K562 (cell line): ENCODE measurements at regions not wholly inside any gene's neighbourhood (a gene's known extent, or its start where the extent isn't known, plus 50 kb on each side); places are given as distances from the start of the nearest gene placed in this dataset.

Source experiments
- ATAC-seq: fragments of 200-7000 bp; cut with Tn5 transposase; 3 replicates; pipeline ENCODE4 v1.9.1; 2020; ENCODE audit warnings: moderate library complexity
- BruUV-seq: library from RNA; stranded (reverse); fragments of 400-500 nt; replicated peaks from 2 replicates; lab custom pipeline; 2021; lab: Mats Ljungman, UMichigan
- CTCF ChIA-PET: fragments of 300-600 bp; formaldehyde crosslinking; extraction: SDS; loops from one replicate; lab custom pipeline; 2021; ENCODE audit warnings: low intra/inter-chr PET ratio; lab: Yijun Ruan, JAX
- POLR2A ChIA-PET: fragments of 300-600, 350-650 bp; sonication (Branson Sonifier 250); formaldehyde crosslinking; extraction: SDS; loops from one replicate; lab custom pipeline; 2021; ENCODE audit warnings: antibody characterized with exemption, inconsistent platforms; lab: Yijun Ruan, JAX
- DNase-seq, 4 experiments: peaks; one replicate each; pipeline versions ENCODE4 v3.0.0 to v3.0.0-alpha.2; 2011 to 2018; ENCODE audit warnings: low spot score in 3 of 4, mixed read lengths in 3 of 4; ENCODE audit errors: extremely low read depth in 1 of 4
- FAIRE-seq: peaks from 2 replicates; lab custom pipeline; 2011; peaks lifted over from hg19 to GRCh38; lab: Jason Lieb, UNC
- H2AFZ ChIP-seq: 2 replicates; pipeline ENCODE4 v1.6.0; 2011; ENCODE audit warnings: low read depth, low read length, control low read depth, inconsistent platforms
- H3K27ac ChIP-seq: fragments of 200-600 bp; 3 replicates; pipeline ENCODE4 v1.8.0; 2011; ENCODE audit warnings: low read depth, mild to moderate bottlenecking, control low read depth, inconsistent platforms, low read length, moderate library complexity, mixed read lengths; ENCODE audit errors: extremely low read depth
- H3K27me3 ChIP-seq, 2 experiments: fragments of 300-600 bp in 1 of 2; 2 replicates in 1 of 2; 3 replicates in 1 of 2; pipeline versions ENCODE4 v1.6.0 to v1.8.0; 2011; ENCODE audit warnings: inconsistent platforms in 2 of 2, low read length in 2 of 2, mild to moderate bottlenecking in 1 of 2, mixed read lengths in 1 of 2, moderate library complexity in 1 of 2; ENCODE audit not compliant: control insufficient read depth in 2 of 2, insufficient read depth in 2 of 2
- H3K36me3 ChIP-seq: fragments of 300-600 bp; 3 replicates; pipeline ENCODE4 v1.8.0; 2011; ENCODE audit warnings: mild to moderate bottlenecking, low read length, inconsistent platforms; ENCODE audit not compliant: control insufficient read depth, insufficient read depth
- H3K4me1 ChIP-seq, 2 experiments: fragments of 200-600 bp in 1 of 2; replicated peaks in 1 of 2; 2 replicates in 1 of 2; 3 replicates in 1 of 2; pipeline versions ENCODE4 v1.5.1 to v1.8.0; 2011; ENCODE audit warnings: inconsistent platforms in 2 of 2, low read length in 2 of 2, mild to moderate bottlenecking in 1 of 2, mixed read lengths in 1 of 2, moderate library complexity in 1 of 2; ENCODE audit not compliant: control insufficient read depth in 2 of 2, insufficient read depth in 2 of 2
- H3K4me2 ChIP-seq: 2 replicates; pipeline ENCODE4 v1.6.1; 2011; ENCODE audit warnings: low read length, control low read depth, inconsistent platforms, mixed read lengths; ENCODE audit not compliant: insufficient read depth
- H3K4me3 ChIP-seq: fragments of 200-600 bp; sonication (generic), shearing (Covaris generic); 2 replicates; pipeline ENCODE4 v1.5.1; 2016; ENCODE audit warnings: control low read depth, inconsistent platforms
- H3K79me2 ChIP-seq: fragments of 200-600 bp; 3 replicates; pipeline ENCODE4 v1.8.0; 2011; ENCODE audit warnings: low read length, inconsistent platforms; ENCODE audit not compliant: control insufficient read depth, insufficient read depth
- H3K9ac ChIP-seq, 2 experiments: 2 replicates each; pipeline versions ENCODE4 v1.6.0 to v1.6.1; 2011; ENCODE audit warnings: low read depth in 2 of 2, low read length in 2 of 2, control low read depth in 1 of 2, inconsistent platforms in 1 of 2, mild to moderate bottlenecking in 1 of 2, mixed read lengths in 1 of 2; ENCODE audit not compliant: insufficient read depth in 1 of 2
- H3K9me1 ChIP-seq: one replicate; pipeline ENCODE4 v1.6.0; 2011; ENCODE audit warnings: inconsistent platforms, mild to moderate bottlenecking, low read length, moderate library complexity; ENCODE audit not compliant: control insufficient read depth, insufficient read depth
- H3K9me3 ChIP-seq: replicated peaks from 2 replicates; pipeline ENCODE4 v1.5.1; 2011; ENCODE audit warnings: low read depth, low read length, inconsistent platforms; ENCODE audit not compliant: control insufficient read depth, insufficient read depth
- H4K20me1 ChIP-seq: replicated peaks from 2 replicates; pipeline ENCODE4 v1.6.1; 2011; ENCODE audit warnings: low read length, inconsistent platforms, mixed read lengths; ENCODE audit not compliant: control insufficient read depth, insufficient read depth
- ATF2 ChIP-seq: sonication (generic); formaldehyde crosslinking; IDR thresholded peaks from 2 replicates; pipeline ENCODE4 v1.8.1; 2022; ENCODE audit warnings: missing genetic modification reagents
- CBX3 ChIP-seq, 2 experiments: IDR thresholded peaks; 1 replicate in 1 of 2; 2 replicates in 1 of 2; pipeline ENCODE4 v1.6.1; 2012; ENCODE audit warnings: inconsistent platforms in 2 of 2, low read length in 2 of 2, borderline replicate concordance in 1 of 2, control low read depth in 1 of 2
- ETV6 ChIP-seq, 3 experiments: fragments of 150-350 bp in 1 of 3; sonication (generic) in 1 of 3; formaldehyde crosslinking in 1 of 3; IDR thresholded peaks; 2 replicates each; pipeline versions ENCODE4 v1.6.1 to v1.8.0; 2014 to 2022; ENCODE audit warnings: borderline replicate concordance in 2 of 3, low read depth in 2 of 3, antibody characterized with exemption in 1 of 3, low read length in 1 of 3, mild to moderate bottlenecking in 1 of 3, missing genetic modification reagents in 1 of 3
- GATA2 ChIP-seq: sonication (generic); formaldehyde crosslinking; IDR thresholded peaks from 2 replicates; pipeline ENCODE4 v1.4.0; 2020; ENCODE audit warnings: mild to moderate bottlenecking, missing genetic modification reagents
- ILF3 ChIP-seq: fragments of 450-650 bp; IDR thresholded peaks from 2 replicates; pipeline ENCODE4 v1.6.1; 2018; ENCODE audit warnings: antibody characterized with exemption, mild to moderate bottlenecking, moderate library complexity, borderline replicate concordance
- NFE2 ChIP-seq: IDR thresholded peaks from 2 replicates; pipeline ENCODE4 v1.6.1; 2014; ENCODE audit warnings: antibody characterized with exemption, low read depth
- SMARCA4 ChIP-seq: fragments of 450-650 bp; IDR thresholded peaks from 2 replicates; pipeline ENCODE4 v1.6.1; 2016
- SRSF9 ChIP-seq: fragments of 200-400 bp; formaldehyde crosslinking; IDR thresholded peaks from 2 replicates; pipeline ENCODE4 v1.6.1; 2017; ENCODE audit warnings: low read depth, low read length, borderline replicate concordance
- TAF15 ChIP-seq: fragments of 200-400 bp; formaldehyde crosslinking; IDR thresholded peaks from 2 replicates; pipeline ENCODE4 v1.6.1; 2017; ENCODE audit warnings: mild to moderate bottlenecking, low read depth, low read length, moderate library complexity
- TBP ChIP-seq: optimal IDR thresholded peaks from 2 replicates; pipeline ENCODE3; 2011; ENCODE audit warnings: low read depth, low read length, improper control_type of control experiment
- TCF7L2 ChIP-seq: fragments of 150-350 bp; IDR thresholded peaks from 2 replicates; pipeline ENCODE4 v1.6.1; 2016; ENCODE audit warnings: low read depth, mild to moderate bottlenecking, low read length, moderate library complexity
- in situ Hi-C: fragments of 300-500 bp; cut with MboI; formaldehyde crosslinking; loops from 4 replicates; pipeline ENCODE4 v1.15.0; 2018; ENCODE audit warnings: inconsistent platforms, mixed read lengths
- intact Hi-C: fragments of 100-400 bp; cut with micrococcal nuclease; formaldehyde crosslinking; loops from 2 replicates; pipeline ENCODE4 v1.14.2; 2022

GRCh38 chr2:56515399-56515798 lies 331.6 kb downstream of the CCDC85A start:
- BruUV-seq = no TSS peak
- ChIA-PET POLR2A (no interaction called here), CTCF (no interaction called here)
- H3K36me3 ChIP-seq = no peaks in the 10 kb centered on the region
- no peak overlapping the region for H3K4me3 ChIP-seq
- no peak overlapping the region for H3K9ac ChIP-seq
- no peak overlapping the region for H2AFZ ChIP-seq
- no peak overlapping the region for H3K4me2 ChIP-seq
- DNase-seq (no peak), FAIRE-seq (no peak), ATAC-seq (no peak)
- intact Hi-C loops = no loop called here
- TF ChIP-seq ATF2 (CRISPR knock-in tag) = no peak
- TF ChIP-seq CBX3 (IDR thresholded peaks at IDR 0.05; ENCODE audit: borderline replicate concordance in 1 of 2, low read length in 2 of 2) = no peak
- no peak for TF ChIP-seq ILF3
- TF ChIP-seq GATA2 = no peak
- no peak for TF ChIP-seq NFE2
- no peak for TF ChIP-seq TAF15
- no peak for TF ChIP-seq TBP
- TF ChIP-seq SMARCA4 = no peak
- no peak for TF ChIP-seq ETV6 (IDR thresholded peaks at IDR 0.05; ENCODE audit: borderline replicate concordance in 1 of 2, low read depth in 2 of 2, low read length in 1 of 2)
- no peak for TF ChIP-seq ETV6 (CRISPR knock-in tag; IDR thresholded peaks at IDR 0.05; ENCODE audit: borderline replicate concordance)
- no peak for TF ChIP-seq TCF7L2
- no peak for TF ChIP-seq SRSF9
- TF ChIP-seq, all 486 proteins: peak for 0
- Histone ChIP-seq H4K20me1 (no peaks in the 10 kb centered on the region), H3K79me2 (no peaks in the 10 kb centered on the region), H3K9me1 (no peaks in the 10 kb centered on the region), H3K27me3 (no peaks in the 10 kb centered on the region), H3K27ac (no peak overlapping the region), H3K9me3 (no peaks in the 10 kb centered on the region), H3K4me1 (no peaks in the 10 kb centered on the region)
- in situ Hi-C loops = no loop called here
